ENCODE measurements at regions not wholly inside any gene's neighbourhood (a gene's known extent, or its start where the extent isn't known, plus 50 kb on each side); places are given as distances from the start of the nearest gene placed in this dataset.
"Not testable (repeated sequence)": the region's sequence is repeated elsewhere in the genome, so short reads cannot be mapped to it uniquely, and the experiment has no call there.

GRCh38 chr2:129554373-129554772, 425.1 kb upstream of the RAB6C start:
- DNase-seq, result no peak

- no peak for DNase-seq
Measured at GRCh38 chr2:129559101-129559500, 420.4 kb upstream of the RAB6C start.

GRCh38 chr2:129565551-129566109, 413.8 kb upstream of the RAB6C start:
- no peak for DNase-seq

- not testable (repeated sequence) for DNase-seq
Measured at GRCh38 chr2:129570812-129571211, 408.7 kb upstream of the RAB6C start.

DNA sequence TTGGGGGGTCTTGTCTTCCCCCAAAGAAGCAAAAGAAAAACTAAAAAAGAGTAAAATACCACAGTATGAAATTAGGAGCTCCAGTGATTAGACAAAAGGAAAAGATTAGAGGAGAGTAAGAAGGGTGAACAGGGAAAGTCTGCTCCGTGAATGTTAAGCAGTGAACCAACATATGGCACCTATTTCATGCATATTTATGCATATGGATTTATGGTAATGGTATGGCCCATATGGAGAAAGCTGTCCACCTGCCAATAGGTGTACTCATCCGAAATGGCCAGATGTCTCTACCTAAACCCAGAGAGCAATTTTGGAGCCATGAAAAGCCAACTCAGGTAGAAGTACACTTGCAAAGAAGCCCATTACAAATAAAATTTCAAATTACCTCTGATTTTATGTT, 404.0 kb upstream of the RAB6C start:
- DNase-seq, result no peak

DNA sequence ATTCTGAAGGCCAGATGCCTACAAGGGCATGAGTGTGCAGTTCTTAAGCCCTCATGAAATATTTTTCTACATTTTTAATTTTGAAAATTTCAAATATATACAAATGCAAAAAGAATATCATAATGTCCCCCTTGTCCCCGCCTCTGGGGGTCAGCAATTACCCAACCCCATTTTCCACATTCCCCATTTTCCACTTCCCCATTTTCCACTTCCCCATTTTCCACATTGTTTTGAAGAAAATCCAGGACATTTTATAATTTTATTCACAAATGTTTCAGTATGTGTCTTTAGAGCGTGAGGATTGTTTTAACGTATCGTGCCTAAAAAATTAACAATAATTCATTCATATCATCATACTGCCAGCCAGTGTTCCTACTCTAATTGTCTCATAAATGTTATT, 403.6 kb upstream of the RAB6C start:
- DNase-seq, result no peak

DNA sequence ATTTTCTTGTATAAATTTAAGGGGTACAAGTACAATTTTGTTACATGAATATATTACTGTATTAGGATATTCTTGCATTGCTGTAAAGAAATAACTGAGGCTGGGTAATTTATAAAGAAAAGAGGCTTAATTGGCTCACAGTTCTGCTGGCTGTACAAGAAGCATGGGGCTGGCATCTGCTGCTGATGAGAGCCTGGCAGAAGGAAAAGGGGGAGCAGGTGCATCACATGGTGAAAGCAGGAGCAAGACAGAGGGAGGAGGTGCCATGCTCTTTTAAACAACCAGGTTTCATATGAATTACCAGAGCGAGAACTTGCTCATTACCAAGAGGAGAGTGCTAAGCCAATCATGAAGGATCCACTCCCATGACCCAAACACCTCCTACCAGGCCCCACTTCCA, 399.5 kb upstream of the RAB6C start:
- no peak for DNase-seq

DNA sequence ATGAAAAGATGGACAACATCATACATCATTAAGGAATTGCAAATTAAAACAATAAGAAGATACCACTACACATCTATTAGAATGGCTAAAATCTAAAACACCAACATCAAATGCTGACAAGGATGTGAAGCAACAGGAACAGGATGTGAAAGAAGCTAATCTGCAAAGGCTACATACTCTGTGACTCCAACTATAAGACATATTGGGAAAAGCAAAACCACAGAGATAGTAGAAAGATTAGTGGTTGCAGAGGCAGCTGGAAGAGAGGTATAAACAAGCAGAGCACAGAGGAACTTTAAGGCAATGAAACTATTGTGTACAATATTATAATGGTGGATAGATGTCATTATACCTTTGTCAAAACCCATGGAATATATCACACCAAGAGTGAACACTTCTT, 393.7 kb upstream of the RAB6C start:
- DNase-seq, result no peak

DNA sequence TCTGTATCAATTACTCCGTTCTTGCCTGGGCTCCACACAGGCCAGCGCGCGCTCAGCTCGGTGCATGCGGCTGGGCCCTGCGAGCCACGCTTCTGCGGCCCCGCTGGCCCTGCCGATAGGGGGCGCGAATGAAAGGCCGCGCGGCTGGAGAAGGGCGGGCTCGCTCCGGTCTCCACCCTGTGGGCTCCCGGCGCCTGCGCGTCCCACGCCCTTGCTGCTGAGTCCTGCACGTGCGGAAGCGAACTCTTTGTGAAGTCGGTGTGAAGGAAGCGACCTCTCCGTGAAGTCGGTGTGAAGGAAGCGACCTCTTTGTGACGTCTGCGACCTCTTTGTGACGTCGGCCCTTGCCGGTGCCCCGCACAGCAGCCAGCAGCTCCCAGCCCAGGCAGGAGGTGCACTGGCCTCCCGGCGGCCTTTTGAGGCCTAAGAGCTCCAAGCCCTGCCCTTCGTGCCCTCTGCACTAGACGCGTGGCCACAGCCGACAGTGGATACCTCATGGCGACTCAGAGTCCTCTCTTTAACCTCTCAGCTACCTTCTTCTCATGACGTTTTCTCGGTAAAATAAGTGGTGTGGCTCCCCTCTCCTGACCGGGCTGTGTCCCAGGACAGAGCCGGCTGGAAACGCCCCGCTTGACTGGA, 391.9 kb upstream of the RAB6C start:
- DNase-seq, result no peak

DNA sequence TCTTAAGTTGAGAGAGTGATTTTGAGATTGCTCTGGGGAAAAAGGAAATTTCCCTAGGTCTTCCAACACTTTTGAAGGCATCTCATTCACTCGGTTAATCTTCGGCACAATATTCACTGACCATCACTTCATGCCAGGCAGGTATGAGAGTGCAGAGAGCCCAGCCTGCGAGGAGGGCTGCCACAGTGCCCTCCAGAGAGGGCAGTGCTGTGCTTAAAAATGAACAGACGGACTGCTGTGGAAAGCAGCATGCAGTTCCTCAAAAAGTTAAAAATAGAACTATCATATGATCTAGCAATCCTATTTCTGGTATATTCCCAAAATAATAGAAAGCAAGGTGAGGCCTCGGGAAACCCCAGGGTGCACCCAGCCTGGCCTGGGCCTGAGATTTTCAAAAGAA, 374.9 kb upstream of the RAB6C start:
- no peak for DNase-seq

DNA sequence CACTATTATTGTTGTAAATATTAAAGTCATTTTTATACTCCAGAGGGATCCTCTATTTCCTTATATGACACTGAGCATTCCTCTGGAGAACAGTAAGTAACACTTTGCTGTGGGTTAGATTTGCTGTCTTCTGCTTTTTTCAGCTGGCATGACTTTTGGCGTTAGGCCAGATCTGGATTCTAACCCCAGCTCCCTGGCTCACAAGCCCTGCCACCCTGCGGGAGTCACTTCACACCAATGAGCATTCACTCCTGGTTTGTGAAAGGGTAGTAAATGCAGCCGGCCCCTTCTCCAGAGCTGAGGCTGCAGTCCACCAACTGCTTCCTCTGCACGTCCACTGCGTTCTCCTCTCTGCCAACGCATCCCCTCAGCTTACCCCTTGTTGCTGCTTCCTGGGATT, 373.8 kb upstream of the RAB6C start:
- DNase-seq, result no peak

GRCh38 chr2:129606496-129607270, 372.8 kb upstream of the RAB6C start:
- no peak for DNase-seq

DNA sequence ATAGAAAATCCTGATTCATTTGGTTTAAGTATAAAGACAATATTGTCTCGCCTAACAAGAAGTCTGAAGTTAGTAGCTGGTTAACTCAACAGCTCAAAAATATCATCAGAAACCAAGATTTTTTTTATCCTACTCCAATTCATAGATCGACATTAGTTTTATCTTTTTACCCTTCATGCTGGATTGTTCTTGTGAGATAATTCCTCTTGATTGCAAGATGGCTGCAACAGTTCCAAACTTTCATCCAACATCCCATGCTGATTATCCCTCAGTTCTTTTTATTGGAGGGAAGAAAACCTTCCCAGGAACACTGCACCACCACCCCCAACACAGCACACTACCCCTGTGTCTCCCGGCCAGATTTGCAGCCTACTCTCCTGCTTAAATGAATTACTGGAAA, 370.2 kb upstream of the RAB6C start:
- no peak for DNase-seq

GRCh38 chr2:129610766-129611165, 368.7 kb upstream of the RAB6C start:
- no peak for DNase-seq

- DNase-seq, result no peak
Measured at GRCh38 chr2:129611471-129611870, 368.0 kb upstream of the RAB6C start.

DNA sequence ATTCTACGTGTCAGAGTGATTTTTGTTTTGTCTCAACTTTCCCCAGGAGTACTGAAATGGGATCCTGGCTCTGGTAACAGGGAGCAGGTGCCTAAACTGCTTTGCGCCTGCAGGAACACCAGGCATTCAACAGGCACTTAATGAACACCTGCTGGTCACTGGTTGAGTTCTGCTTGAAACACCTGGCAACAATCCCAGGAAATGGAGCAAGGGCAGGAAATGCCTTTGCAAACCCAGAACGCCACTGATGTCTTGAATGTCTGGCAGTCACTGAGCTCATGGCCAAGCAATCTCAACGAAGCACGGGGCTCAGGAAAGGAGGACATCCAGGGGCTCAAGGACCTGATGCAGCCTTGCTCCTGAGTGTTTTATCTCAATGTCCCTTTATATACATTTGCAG, 360.0 kb upstream of the RAB6C start:
- DNase-seq, result no peak

- no peak for DNase-seq
Measured at GRCh38 chr2:129620411-129620810, 359.1 kb upstream of the RAB6C start.

DNA sequence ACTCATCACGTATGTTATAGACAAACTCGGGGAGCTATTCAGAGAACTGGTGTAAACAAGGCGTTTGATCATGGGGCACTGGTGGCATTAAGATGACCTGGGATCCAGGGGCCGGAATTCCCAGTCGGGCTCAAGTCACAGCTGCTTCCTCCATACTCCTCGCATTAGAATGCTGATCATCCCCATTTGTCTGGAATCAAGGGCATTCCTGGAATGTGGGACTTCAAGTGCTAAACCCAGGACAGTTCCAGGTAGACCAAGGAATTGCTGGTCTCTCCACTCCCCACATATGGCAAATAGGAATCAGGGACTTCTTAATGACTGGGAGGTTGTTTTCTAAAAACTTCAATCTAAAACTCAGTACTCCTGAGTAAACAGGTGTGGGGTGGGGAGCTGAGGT, 355.7 kb upstream of the RAB6C start:
- DNase-seq, result no peak

- DNase-seq, result no peak
Measured at GRCh38 chr2:129627437-129627836, 352.0 kb upstream of the RAB6C start.

GRCh38 chr2:129636692-129637091, 342.8 kb upstream of the RAB6C start:
- DNase-seq, result no peak

DNA sequence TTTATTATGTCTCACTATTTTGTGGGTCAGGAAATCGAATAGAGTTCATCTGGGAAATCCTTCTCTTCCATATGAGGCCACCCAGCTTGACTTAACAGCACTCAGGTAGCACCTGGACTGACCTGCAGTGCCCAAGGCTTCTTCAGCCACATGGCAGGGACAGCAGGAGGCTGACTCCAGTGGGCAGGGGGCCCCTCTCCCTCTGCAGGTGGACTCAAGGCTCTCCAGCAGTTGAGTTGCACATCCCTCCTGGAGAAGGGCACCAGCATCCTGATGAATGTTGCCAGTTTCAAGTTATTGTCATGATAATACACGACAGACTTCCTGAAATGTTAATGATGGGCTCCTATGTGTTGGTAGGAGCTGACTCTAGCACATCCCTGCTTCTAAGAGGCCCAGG, 338.1 kb upstream of the RAB6C start:
- no peak for DNase-seq

DNA sequence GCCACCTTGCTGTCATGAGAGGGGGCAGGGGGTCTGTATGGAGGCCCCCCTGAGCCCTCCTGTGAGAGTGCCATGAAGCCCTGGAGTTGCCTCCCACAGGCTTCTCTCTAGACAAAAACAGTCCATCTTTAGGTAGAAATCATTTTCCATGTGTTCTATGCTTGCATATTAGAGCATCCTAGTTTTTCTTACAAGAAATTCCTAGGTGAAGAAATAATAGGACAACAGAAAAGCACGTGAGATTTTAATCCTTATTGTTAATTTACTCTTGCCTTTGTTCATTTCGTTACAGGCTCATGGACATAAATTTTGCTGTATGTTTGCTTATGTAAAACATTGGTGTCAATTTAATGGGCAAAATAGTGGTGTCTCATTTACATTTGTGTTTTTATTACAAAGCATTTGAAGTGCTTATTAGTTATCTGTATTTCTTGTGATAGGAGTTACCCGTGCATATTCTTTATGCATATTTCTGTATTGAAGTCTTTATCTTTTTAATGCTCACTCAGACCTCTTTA, 336.9 kb upstream of the RAB6C start:
- DNase-seq, result no peak

DNA sequence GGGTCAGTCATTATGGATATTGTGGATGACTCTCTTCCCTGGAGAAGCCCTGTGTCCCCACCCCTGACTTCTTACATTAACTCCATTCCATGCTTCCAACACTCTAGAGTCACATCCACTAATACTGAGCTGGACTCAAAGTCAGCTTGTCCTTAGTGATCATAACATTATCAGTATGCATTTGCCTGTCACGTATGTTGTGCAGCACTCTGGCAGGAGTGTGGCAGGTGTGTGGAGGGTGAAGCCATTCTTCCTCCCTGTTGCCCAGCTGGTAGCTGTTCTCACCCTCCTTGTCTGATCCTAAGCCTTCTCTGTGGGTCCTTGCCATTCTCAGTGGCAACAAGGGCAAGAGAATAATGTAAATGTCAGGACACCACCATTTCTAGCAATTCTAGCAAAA, 334.1 kb upstream of the RAB6C start:
- no peak for DNase-seq

GRCh38 chr2:129646107-129646506, 333.4 kb upstream of the RAB6C start:
- no peak for DNase-seq
